ENCODE measurements at regions not wholly inside any gene's neighbourhood (a gene's known extent, or its start where the extent isn't known, plus 50 kb on each side); places are given as distances from the start of the nearest gene placed in this dataset.

- TF ChIP-seq SKIL (IDR thresholded peaks at IDR 0.05; ENCODE audit: low read depth, poor library complexity, severe bottlenecking) (peak; percentile 15), ZNF207 (IDR thresholded peaks at IDR 0.05; ENCODE audit: borderline replicate concordance) (no peak), MTA2 (IDR thresholded peaks at IDR 0.05; ENCODE audit: low read depth) (peak; percentile 89), BCL11A (IDR thresholded peaks at IDR 0.05; ENCODE audit: low read depth, low read length) (peak; percentile 50), ATF2 (IDR thresholded peaks at IDR 0.05; ENCODE audit: low read length) (peak; percentile 32; the same call in 1 of the 2 replicates), DPF2 (IDR thresholded peaks at IDR 0.05) (no peak)
These were observed 118.1 kb downstream of the WDR11 start (continued) for GRCh38 chr10:120969219-120969645.

- ATAC-seq (no peak; the same call in 1 of the 3 replicates), FAIRE-seq (no peak), DNase-seq (ENCODE audit: low read depth, low spot score) (no peak)
- CTCF ChIA-PET, result no interaction called here
- intact Hi-C loops (cut with micrococcal nuclease; ENCODE audit: unreplicated experiment) (no loop called here), in situ Hi-C loops (cut with MboI) (no loop called here)
- no peak overlapping the region for H3K27ac ChIP-seq (ENCODE audit: control insufficient read depth, insufficient read depth)
- no peaks in the 10 kb centered on the region for H3K4me1 ChIP-seq (ENCODE audit: control insufficient read depth, insufficient read depth, low read length)
- no peaks in the 10 kb centered on the region for H3K36me3 ChIP-seq (ENCODE audit: control insufficient read depth in 2 of 2, insufficient read depth in 2 of 2, low read length in 1 of 2)
- no peaks in the 10 kb centered on the region for H4K20me1 ChIP-seq (ENCODE audit: control insufficient read depth, insufficient read depth)
- H3K4me2 ChIP-seq (ENCODE audit: control insufficient read depth, insufficient read depth), result no peak overlapping the region
- peaks cover 0 to 4% of the 10 kb centered on the region in 2 experiments; a peak in 2 of 4 replicates for H3K27me3 ChIP-seq (replicated peaks in 1 of 2; ENCODE audit: control insufficient read depth in 2 of 2, insufficient read depth in 2 of 2, low read length in 1 of 2)
- WGBS (ENCODE audit: insufficient coverage, insufficient replicate concordance, low lambda C conversion rate, missing lambda C conversion rate), result 9% methylated on average over 9 of the region's 9 CpGs
- no peak overlapping the region for H3K9ac ChIP-seq (ENCODE audit: control insufficient read depth, insufficient read depth, low read length)
- H3K4me3 ChIP-seq, result no peak overlapping the region
- no TSS peak for BruUV-seq (replicated peaks)
- H2AFZ ChIP-seq (ENCODE audit: control insufficient read depth, low read depth, low read length), result no peak overlapping the region
- POLR2A ChIA-PET, result no interaction called here
- no peaks in the 10 kb centered on the region; the same call in 2 of the 3 replicates for H3K9me3 ChIP-seq (replicated peaks; ENCODE audit: control insufficient read depth, insufficient read depth, low read length)
- no peaks in the 10 kb centered on the region for H3K79me2 ChIP-seq (ENCODE audit: control insufficient read depth, insufficient read depth, low read length)
- RAD21 ChIA-PET (ENCODE audit: unreplicated experiment), result no interaction called here
- SMC1A ChIA-PET (ENCODE audit: uncharacterized antibody, unreplicated experiment), result no interaction called here
- TF ChIP-seq, protein P1, sequence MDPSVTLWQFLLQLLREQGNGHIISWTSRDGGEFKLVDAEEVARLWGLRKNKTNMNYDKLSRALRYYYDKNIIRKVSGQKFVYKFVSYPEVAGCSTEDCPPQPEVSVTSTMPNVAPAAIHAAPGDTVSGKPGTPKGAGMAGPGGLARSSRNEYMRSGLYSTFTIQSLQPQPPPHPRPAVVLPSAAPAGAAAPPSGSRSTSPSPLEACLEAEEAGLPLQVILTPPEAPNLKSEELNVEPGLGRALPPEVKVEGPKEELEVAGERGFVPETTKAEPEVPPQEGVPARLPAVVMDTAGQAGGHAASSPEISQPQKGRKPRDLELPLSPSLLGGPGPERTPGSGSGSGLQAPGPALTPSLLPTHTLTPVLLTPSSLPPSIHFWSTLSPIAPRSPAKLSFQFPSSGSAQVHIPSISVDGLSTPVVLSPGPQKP (IDR thresholded peaks at IDR 0.05; ENCODE audit: low read depth, low read length), result no peak
- TF ChIP-seq MYC (IDR thresholded peaks at IDR 0.05; ENCODE audit: insufficient read depth, insufficient read length, insufficient replicate concordance, low read length, severe bottlenecking) (no peak), ZNF24 (IDR thresholded peaks at IDR 0.05) (no peak), KAT2A (conservative IDR thresholded peaks at IDR 0.05; ENCODE audit: control insufficient read depth, low read depth, low read length) (no peak), NFYA (IDR thresholded peaks at IDR 0.05; ENCODE audit: borderline replicate concordance, low read depth, low read length) (no peak), ZBED1 (IDR thresholded peaks at IDR 0.05; ENCODE audit: borderline replicate concordance) (no peak), FOXM1 (IDR thresholded peaks at IDR 0.05; ENCODE audit: low read depth, low read length) (no peak), MTA3 (IDR thresholded peaks at IDR 0.05; ENCODE audit: borderline replicate concordance, low read length) (no peak)
- TF ChIP-seq, protein P2, sequence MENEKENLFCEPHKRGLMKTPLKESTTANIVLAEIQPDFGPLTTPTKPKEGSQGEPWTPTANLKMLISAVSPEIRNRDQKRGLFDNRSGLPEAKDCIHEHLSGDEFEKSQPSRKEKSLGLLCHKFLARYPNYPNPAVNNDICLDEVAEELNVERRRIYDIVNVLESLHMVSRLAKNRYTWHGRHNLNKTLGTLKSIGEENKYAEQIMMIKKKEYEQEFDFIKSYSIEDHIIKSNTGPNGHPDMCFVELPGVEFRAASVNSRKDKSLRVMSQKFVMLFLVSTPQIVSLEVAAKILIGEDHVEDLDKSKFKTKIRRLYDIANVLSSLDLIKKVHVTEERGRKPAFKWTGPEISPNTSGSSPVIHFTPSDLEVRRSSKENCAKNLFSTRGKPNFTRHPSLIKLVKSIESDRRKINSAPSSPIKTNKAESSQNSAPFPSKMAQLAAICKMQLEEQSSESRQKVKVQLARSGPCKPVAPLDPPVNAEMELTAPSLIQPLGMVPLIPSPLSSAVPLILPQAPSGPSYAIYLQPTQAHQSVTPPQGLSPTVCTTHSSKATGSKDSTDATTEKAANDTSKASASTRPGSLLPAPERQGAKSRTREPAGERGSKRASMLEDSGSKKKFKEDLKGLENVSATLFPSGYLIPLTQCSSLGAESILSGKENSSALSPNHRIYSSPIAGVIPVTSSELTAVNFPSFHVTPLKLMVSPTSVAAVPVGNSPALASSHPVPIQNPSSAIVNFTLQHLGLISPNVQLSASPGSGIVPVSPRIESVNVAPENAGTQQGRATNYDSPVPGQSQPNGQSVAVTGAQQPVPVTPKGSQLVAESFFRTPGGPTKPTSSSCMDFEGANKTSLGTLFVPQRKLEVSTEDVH (IDR thresholded peaks at IDR 0.05; ENCODE audit: low read depth, partially characterized antibody), result no peak
These were observed 119.7 kb downstream of the WDR11 start for GRCh38 chr10:120970595-120971529.

Measured in GM12878 (cell line).